Spleen (tissue), 7 donors: ENCODE measurements at regions not wholly inside any gene's neighbourhood (a gene's known extent, or its start where the extent isn't known, plus 50 kb on each side); places are given as distances from the start of the nearest gene placed in this dataset.

ENCODE experiments used
- POLR2A ChIP-seq, 3 donors: fragments of 450-650 bp; IDR thresholded peaks; one replicate each; pipeline ENCODE4 v1.5.1; 2017; ENCODE audit warnings: antibody characterized with exemption in 3 of 3, mild to moderate bottlenecking in 1 of 3
- TF ChIP-seq, protein P1 (sequence below), 11 experiments: fragments of 200-600 bp in 7 of 11; fragments of 450-650 bp in 4 of 11; sonication (generic) in 4 of 11; IDR thresholded peaks in 8 of 11; conservative IDR thresholded peaks in 3 of 11; 1 replicate in 7 of 11; 2 replicates in 4 of 11; pipeline versions ENCODE4 v1.4.0 to v1.8.0; 2016 to 2021; ENCODE audit warnings: antibody characterized with exemption in 11 of 11, inconsistent platforms in 4 of 11, mild to moderate bottlenecking in 1 of 11
- donor health status: DM: no; HTN: no; CAD: no; lungs with moderate emphysema.
- donor health status: DM: no; HTN: no; CAD: no.
- donor health status: DM: no; HTN: no; CAD: no.

GRCh38 chr10:113283189-113283588, 269.7 kb upstream of the HABP2 start:
- TF ChIP-seq POLR2A (IDR thresholded peaks at IDR 0.05): no peak
- TF ChIP-seq, protein P1, sequence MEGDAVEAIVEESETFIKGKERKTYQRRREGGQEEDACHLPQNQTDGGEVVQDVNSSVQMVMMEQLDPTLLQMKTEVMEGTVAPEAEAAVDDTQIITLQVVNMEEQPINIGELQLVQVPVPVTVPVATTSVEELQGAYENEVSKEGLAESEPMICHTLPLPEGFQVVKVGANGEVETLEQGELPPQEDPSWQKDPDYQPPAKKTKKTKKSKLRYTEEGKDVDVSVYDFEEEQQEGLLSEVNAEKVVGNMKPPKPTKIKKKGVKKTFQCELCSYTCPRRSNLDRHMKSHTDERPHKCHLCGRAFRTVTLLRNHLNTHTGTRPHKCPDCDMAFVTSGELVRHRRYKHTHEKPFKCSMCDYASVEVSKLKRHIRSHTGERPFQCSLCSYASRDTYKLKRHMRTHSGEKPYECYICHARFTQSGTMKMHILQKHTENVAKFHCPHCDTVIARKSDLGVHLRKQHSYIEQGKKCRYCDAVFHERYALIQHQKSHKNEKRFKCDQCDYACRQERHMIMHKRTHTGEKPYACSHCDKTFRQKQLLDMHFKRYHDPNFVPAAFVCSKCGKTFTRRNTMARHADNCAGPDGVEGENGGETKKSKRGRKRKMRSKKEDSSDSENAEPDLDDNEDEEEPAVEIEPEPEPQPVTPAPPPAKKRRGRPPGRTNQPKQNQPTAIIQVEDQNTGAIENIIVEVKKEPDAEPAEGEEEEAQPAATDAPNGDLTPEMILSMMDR (IDR thresholded peaks at IDR 0.05 in 8 of 11, conservative IDR thresholded peaks at IDR 0.05 in 3 of 11): no peak
